Epithelial cell of proximal tubule (primary cell): ENCODE measurements at regions not wholly inside any gene's neighbourhood (a gene's known extent, or its start where the extent isn't known, plus 50 kb on each side); places are given as distances from the start of the nearest gene placed in this dataset.

Source experiments
- DNase-seq: peaks from one replicate; pipeline ENCODE4 v3.0.0-alpha.2; 2011; ENCODE audit warnings: low read depth
- H3K4me3 ChIP-seq: 2 replicates; pipeline ENCODE4 v1.5.1; 2011; ENCODE audit warnings: low read depth, mild to moderate bottlenecking, low read length
- TF ChIP-seq, protein P1 (sequence below): conservative IDR thresholded peaks from 2 replicates; pipeline ENCODE4 v1.5.1; 2012; ENCODE audit warnings: low read depth, mild to moderate bottlenecking, low read length

DNA sequence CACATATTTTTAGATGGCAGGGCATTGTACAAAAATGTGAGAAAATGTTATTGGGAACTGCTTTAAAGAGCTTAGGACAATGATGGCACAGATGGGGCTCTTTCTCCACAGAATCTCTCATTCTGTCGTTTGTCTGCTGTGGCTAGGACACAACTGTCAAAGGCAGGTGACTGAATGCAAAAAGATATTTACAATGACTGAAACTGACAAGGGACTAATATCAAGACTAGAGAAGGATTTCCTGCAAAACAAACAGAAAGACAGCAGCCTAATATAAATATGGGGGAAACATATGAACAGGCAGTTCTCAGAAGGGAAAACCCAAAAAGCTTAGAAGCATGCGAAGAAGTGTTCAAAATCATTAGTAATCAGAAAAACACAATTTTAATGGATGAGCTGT, 177.5 kb upstream of the AFF2 start:
- TF ChIP-seq, protein P1, sequence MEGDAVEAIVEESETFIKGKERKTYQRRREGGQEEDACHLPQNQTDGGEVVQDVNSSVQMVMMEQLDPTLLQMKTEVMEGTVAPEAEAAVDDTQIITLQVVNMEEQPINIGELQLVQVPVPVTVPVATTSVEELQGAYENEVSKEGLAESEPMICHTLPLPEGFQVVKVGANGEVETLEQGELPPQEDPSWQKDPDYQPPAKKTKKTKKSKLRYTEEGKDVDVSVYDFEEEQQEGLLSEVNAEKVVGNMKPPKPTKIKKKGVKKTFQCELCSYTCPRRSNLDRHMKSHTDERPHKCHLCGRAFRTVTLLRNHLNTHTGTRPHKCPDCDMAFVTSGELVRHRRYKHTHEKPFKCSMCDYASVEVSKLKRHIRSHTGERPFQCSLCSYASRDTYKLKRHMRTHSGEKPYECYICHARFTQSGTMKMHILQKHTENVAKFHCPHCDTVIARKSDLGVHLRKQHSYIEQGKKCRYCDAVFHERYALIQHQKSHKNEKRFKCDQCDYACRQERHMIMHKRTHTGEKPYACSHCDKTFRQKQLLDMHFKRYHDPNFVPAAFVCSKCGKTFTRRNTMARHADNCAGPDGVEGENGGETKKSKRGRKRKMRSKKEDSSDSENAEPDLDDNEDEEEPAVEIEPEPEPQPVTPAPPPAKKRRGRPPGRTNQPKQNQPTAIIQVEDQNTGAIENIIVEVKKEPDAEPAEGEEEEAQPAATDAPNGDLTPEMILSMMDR = no peak
- DNase-seq = no peak

DNA sequence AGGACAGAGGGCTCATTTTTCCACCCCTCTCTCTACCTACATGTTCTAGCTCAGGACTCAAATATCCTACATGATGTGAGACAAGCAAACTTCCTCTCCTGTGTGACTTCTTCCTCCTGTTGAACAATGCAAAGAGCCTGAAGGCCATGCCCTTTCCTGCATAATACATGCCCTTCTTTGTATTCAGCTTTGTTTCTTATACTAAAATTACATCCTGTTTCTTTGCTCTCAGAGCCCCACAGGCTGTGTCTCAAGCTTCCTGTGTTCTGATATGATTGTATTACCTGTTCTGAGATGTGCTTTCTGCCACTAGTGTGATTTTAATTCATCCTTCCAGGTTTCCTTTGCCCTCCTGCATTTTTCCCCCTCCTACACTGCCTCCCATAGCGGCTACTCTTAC, 166.4 kb upstream of the AFF2 start:
- H3K4me3 ChIP-seq = no peak overlapping the region

More for the DNA sequence above, 177.5 kb upstream of the AFF2 start:
- no peak overlapping the region for H3K4me3 ChIP-seq

DNA sequence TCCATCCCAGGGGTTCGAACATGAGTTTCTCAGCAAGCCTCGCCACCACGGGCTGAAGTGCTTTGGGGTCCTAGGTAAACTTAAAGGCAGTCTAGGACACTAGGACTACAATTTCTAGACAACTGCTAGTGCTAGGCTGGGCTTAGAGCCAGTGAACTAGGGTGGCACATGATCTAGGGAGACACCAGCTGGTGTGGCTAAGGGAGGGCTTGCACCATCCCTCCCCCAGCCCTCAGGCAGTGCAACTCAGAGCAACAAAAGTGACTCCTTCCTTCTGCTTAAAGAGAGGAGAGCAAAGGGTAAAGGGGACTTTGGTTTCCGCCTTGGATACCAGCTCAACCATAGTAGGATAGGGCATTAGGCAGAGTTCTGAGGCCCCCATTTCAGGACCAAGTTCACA, 162.5 kb upstream of the AFF2 start:
- H3K4me3 ChIP-seq = no peak overlapping the region
- TF ChIP-seq, protein P1 = no peak
- no peak for DNase-seq

More for the DNA sequence above, 166.4 kb upstream of the AFF2 start:
- TF ChIP-seq, protein P1 = no peak
- no peak for DNase-seq

DNA sequence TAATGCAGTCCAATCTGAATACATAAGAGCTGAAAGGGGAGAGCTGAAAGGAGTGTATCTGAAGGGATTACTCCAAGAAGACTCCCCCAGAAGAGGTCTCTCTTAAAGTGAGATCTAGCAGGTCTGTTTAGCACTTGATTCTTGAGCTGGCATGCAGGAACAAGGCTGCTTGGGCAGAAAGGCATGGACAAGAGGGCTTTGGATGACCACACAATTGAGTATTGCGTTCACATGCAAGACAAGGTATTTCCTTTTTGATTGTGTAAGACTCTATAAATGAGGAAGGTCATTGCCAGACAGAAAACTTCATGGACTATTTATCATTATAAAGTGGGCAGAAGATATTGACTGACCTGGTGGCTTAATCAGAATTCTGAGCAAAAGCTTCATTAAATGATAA, 145.5 kb upstream of the AFF2 start:
- DNase-seq = no peak
- TF ChIP-seq, protein P1 = no peak
- H3K4me3 ChIP-seq = no peak overlapping the region

DNA sequence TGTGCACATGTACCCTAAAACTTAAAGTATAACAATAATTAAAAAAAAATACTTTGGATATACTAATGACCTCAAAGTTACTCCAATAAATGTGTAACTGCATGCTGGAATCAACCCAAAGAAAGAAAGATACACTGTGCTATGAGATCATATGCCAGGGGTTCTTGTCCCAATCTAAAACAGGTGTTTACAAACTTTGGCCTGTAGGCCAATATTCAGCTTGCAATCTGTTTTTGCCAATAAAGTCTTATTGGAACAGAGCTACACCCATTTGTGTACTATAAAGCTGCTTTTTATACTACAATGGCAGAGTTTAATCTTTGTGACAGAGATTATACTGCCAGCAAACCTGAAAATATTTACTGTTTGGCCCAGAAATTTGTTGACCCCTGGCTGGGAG, 138.8 kb upstream of the AFF2 start:
- no peak for DNase-seq
- no peak overlapping the region for H3K4me3 ChIP-seq
- TF ChIP-seq, protein P1 = no peak

DNA sequence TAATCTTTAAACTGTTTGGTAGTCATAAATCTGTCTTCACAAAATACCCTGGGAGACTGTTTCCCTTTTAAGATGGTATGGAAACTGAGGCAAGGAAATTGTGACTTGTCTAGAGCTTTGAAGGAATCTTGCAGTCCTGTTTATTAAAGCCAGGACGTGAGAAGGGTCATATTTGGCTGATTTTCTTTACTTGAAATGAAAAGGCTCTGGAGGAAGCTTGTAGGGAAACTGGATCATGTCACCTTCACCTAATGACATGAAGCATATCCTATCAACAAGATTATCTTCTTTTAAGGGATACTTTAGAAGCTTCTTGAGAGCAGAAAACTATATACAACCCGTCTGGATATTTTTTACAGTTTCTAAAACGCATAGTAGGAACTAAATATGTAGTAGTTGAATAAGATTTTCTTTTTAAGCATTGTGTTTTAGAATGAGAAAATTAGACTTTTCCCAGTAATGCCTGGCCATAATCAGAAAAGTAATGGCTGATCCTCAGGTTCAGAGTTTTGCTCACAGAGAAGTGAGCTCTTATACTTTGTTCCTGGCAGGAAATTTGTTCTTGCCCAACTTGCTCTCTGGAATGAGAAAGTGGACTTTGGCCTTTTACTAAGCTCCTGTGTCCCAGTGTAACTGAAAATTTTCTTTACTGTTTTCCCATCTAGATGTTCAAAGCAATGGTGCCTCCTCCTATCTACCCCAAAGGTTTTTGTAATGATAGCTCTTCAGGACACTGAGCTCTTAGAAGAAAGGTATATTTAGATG, 136.8 kb upstream of the AFF2 start:
- DNase-seq = no peak
- TF ChIP-seq, protein P1 = no peak
- no peak overlapping the region for H3K4me3 ChIP-seq

DNA sequence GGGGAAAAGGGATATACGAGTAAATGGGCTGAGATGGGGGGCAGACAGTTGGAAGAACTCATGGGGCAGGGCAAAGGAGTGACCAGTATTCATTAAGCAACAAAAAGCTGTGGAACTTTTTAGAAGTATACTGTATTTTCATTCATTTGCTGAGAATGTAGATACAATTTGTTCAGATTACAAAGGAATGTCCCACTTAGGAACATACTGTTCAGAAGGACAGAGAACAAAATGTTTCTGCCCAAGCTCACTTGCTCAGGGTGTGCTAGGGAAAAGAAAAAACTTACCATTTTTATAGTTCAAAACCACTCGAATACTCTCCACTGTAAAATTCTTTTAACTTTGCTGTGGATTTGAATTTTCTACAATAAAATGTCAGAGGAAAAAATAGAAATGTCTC, 135.2 kb upstream of the AFF2 start:
- H3K4me3 ChIP-seq = no peak overlapping the region
- DNase-seq = no peak
- TF ChIP-seq, protein P1 = no peak
